ENCODE measurements at regions not wholly inside any gene's neighbourhood (a gene's known extent, or its start where the extent isn't known, plus 50 kb on each side); places are given as distances from the start of the nearest gene placed in this dataset.
"Not testable (repeated sequence)": the region's sequence is repeated elsewhere in the genome, so short reads cannot be mapped to it uniquely, and the experiment has no call there.

DNA sequence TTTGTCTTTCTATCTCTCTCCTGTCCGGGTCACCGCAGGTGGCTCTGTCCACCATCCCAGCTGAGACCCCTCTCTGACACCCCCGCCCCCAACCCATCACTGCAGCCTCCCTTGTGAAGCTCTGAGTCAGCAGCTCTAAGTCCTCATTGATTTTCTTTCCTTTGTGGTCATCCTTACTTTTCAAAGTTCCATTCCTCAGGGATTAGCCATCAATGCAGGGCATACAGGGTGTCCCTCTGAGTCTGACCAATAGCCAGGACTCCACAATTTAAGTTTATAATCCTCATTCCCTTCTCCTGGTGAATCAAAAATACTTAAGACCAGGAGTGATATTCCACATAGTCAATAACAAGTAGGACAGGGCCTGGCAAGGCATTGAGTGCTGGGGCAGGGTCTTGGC, 333.3 kb upstream of the CNR1 start:
- TF ChIP-seq PTBP1 (IDR thresholded peaks at IDR 0.05; ENCODE audit: low read depth, low read length, poor library complexity, severe bottlenecking), result no peak
- no peak for ATAC-seq
- ChIA-PET POLR2A (no interaction called here), CTCF (ENCODE audit: low intra/inter-chr PET ratio, low total read pairs) (no interaction called here)
- Histone ChIP-seq H4K20me1 (ENCODE audit: insufficient read depth, low read length) (no peaks in the 10 kb centered on the region), H2AFZ (ENCODE audit: low read length) (no peak overlapping the region), H3K27me3 (ENCODE audit: control insufficient read depth in 1 of 2, insufficient read depth in 2 of 2, low read length in 2 of 2) (peaks cover 1 to 15% of the 10 kb centered on the region in 2 experiments; a peak in 2 of 5 replicates), H3K4me1 (ENCODE audit: insufficient read depth, low read length) (no peaks in the 10 kb centered on the region), H3K79me2 (ENCODE audit: insufficient read depth, low read length) (no peaks in the 10 kb centered on the region), H3K4me3 (replicated peaks in 1 of 3; ENCODE audit: insufficient read depth in 1 of 3, low read depth in 2 of 3, low read length in 3 of 3) (no peak overlapping the region), H3K27ac (ENCODE audit: extremely low read length, insufficient read depth, low read length) (no peak overlapping the region), H3K9ac (ENCODE audit: insufficient read depth, low read depth, low read length) (no peak overlapping the region), H3K36me3 (replicated peaks in 1 of 2; ENCODE audit: control insufficient read depth in 1 of 2, insufficient read depth in 2 of 2, low read length in 2 of 2) (no peaks in the 10 kb centered on the region), H3K9me3 (ENCODE audit: low read length) (no peaks in the 10 kb centered on the region), H3K4me2 (ENCODE audit: low read depth, low read length) (no peak overlapping the region)
- intact Hi-C loops (cut with micrococcal nuclease; ENCODE audit: unreplicated experiment) (no loop called here), in situ Hi-C loops (cut with HindIII; ENCODE audit: extremely low pct_ligation_motif_present, low pct_unique_long_range_greater_than_20kb) (no loop called here)
- WGBS (ENCODE audit: low lambda C conversion rate), result 4% methylated on average over 3 of the region's 3 CpGs
- FAIRE-seq, result no peak
- BruUV-seq (replicated peaks), result no TSS peak
- no peak for DNase-seq (ENCODE audit: low spot score)

DNA sequence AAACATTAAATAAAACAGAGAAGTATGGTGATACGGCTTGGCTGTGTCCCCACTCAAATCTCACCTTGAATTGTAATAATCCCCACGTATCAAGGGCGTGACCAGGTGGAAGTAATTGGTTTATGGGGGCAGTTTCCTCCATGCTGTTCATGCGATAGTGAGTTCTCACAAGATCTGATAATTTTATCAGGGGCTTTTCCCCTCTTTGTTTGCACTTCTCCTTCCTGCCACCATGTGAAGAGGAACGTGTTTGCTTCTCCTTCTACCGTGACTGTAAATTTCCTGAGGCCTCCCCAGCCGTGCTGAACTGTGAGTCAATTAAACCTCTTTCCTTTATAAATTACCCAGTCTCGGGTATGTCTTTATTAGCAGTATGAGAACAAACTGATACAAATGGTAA, 331.3 kb upstream of the CNR1 start:
- H3K79me2 ChIP-seq (ENCODE audit: insufficient read depth, low read length); in situ Hi-C loops (cut with HindIII; ENCODE audit: extremely low pct_ligation_motif_present, low pct_unique_long_range_greater_than_20kb); POLR2A ChIA-PET; DNase-seq (ENCODE audit: low spot score); H3K9ac ChIP-seq (ENCODE audit: insufficient read depth, low read depth, low read length); H2AFZ ChIP-seq (ENCODE audit: low read length); H3K9me3 ChIP-seq (ENCODE audit: low read length); H3K4me3 ChIP-seq (replicated peaks in 1 of 3; ENCODE audit: insufficient read depth in 1 of 3, low read depth in 2 of 3, low read length in 3 of 3); H3K36me3 ChIP-seq (replicated peaks in 1 of 2; ENCODE audit: control insufficient read depth in 1 of 2, insufficient read depth in 2 of 2, low read length in 2 of 2); CTCF ChIA-PET (ENCODE audit: low intra/inter-chr PET ratio, low total read pairs); FAIRE-seq; H3K4me2 ChIP-seq (ENCODE audit: low read depth, low read length); intact Hi-C loops (cut with micrococcal nuclease; ENCODE audit: unreplicated experiment); H4K20me1 ChIP-seq (ENCODE audit: insufficient read depth, low read length); H3K4me1 ChIP-seq (ENCODE audit: insufficient read depth, low read length); BruUV-seq (replicated peaks); H3K27ac ChIP-seq (ENCODE audit: extremely low read length, insufficient read depth, low read length); ATAC-seq: not testable (repeated sequence)
- 8% methylated on average over 8 of the region's 8 CpGs for WGBS (ENCODE audit: low lambda C conversion rate)
- H3K27me3 ChIP-seq (ENCODE audit: control insufficient read depth in 1 of 2, insufficient read depth in 2 of 2, low read length in 2 of 2), result peaks cover 0 to 11% of the 10 kb centered on the region in 2 experiments; a peak in 1 of 5 replicates
